Fibroblast of skin of right biceps (primary cell): ENCODE measurements at regions not wholly inside any gene's neighbourhood (a gene's known extent, or its start where the extent isn't known, plus 50 kb on each side); places are given as distances from the start of the nearest gene placed in this dataset.
A peak's percentile ranks its signal among the peaks of the same experiment; 100 is the strongest.
"Not testable (repeated sequence)": the region's sequence is repeated elsewhere in the genome, so short reads cannot be mapped to it uniquely, and the experiment has no call there.

ENCODE experiments used
- DNase-seq: peaks from one replicate; pipeline ENCODE4 v3.0.0-alpha.2; 2013

DNA sequence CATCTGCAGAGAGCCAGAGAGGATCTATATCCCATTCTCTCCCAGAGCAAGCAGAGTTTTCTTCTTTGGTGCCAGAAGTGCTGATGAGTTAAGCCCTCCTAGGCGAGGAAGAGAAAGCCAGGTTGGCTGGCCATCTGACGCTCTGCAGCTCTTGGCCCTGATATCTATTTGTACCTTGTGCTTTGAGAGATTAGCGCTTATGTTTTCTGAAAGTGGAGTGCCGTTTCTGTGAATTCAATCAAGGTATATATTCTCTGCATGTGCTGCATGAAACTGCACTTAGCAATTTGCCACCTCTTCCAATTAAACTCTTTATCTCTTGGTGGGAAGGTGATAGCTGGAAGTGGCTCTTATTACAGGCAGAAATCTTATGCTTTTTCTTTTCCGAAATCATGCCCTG is 177.5 kb downstream of the LPIN1 start:
- no peak for DNase-seq

DNA sequence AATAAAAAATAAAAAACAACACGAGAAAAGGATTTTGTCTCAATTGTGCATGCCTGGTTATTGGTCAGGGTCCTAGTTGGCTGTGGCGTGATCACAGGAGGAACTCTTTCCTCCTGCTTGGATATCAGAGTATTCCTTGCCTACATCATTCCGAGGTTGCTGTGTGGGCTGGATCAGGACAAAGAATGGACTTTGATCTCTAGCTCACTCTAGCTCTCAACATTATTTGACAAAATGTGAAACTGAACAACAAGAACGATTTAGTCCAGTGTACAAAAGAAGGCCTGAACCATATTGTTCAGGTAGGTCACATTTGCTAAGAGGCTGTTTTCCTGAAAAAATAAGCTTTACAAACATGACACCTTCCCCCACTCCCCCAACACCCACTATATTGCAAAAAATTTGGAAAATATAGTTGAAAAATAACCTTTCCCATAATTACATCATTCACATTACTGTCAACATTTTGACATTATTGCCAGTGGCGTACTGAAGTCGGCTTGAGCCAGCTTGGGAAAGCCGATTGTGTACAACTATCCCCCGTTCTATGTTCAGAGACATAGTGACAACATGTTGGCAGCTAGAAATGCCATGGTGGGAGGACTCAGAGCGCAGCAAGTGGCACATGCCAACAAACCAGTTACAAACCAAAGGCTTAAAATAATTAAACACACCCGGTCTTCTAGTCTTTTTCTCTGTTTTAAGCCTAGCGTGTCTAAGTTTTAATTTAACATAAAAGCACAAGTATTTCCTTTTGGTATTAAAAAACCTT is 179.0 kb downstream of the LPIN1 start:
- no peak for DNase-seq

DNA sequence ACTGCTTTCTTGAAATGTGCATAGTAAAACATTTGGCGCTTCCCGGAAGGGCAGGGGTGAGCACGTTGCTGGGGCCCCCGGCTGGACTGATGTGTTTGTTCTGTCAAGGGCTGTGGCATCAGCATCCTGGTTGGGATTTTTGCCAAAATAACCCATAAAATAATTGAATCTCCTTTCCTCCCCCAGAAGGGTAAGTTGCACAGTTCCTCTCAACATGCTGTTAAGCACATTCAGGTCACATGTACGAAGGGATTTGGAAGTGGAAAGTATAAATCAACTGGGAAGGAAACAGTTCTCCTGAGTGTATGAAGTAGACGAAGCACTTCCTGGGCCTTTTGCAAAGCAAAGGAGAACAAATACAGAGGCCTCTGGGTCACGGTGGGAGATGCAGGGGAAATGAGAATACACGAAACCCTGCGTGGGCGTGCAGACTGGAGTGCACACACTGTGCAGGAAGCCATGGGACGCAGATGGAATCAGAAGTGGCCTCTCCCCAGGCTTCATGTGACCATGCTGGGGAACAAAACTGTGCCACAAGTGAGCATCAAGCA is 183.9 kb downstream of the LPIN1 start:
- no peak for DNase-seq

DNA sequence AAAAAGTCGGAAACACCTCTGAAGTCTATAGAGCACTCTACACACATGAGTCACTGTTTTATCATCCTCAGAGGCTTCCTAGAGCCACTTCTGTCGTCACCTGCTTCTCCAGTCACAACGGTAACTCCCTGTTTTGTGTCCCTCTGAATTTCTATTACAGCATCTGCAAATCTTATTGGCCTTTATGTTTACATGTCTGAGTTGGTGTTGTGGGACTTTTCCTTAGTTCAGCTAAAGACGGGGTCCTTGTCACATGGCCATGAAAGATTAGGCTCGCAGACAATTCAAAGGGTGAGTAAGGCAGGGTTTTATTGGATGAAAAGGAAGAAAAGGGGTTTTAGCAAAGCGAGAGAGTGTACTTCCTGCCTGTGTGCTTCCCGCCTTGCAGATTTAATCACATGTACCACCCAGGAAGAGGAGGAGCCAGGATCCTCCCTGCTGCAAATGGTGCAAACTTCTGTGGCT is 185.6 kb downstream of the LPIN1 start:
- DNase-seq = no peak

DNA sequence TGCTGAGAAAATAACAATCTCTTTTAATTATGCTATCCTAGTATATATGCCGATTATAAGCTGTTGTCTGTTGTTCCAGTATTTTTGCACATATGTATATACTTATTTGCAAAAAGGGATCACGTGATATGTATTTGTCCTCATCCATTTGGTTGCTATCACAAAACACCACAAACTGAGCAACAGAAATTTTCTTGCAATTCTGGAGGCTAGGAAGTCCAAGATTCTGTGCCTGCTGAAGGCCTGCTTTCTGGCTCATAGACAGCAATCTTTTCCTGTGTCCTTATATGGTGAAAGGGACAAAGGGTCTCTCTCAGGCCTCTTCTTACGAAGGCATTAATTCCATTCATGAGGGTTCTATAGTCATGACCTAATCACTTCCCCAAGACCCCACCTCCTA is 186.5 kb downstream of the LPIN1 start:
- DNase-seq = no peak

DNA sequence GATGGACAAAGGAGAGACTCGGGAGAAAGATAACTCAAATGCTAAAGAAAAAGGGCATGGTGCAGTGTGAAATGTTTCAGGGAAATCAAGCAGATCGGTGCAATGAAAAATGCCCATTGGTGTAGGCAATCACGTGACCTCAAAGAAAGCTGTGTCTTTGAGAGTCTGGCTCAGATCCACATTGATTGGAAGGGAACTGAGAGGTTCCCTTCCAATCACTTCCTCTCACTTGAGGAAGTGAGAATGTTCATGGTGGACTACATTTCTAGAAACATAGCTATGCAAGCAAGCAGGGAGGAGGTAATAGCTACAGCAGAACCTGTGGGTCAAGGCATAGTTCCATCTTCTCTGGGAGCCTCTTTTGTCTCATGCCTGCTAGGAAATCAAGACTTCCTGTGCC is 187.4 kb downstream of the LPIN1 start:
- DNase-seq = no peak

DNA sequence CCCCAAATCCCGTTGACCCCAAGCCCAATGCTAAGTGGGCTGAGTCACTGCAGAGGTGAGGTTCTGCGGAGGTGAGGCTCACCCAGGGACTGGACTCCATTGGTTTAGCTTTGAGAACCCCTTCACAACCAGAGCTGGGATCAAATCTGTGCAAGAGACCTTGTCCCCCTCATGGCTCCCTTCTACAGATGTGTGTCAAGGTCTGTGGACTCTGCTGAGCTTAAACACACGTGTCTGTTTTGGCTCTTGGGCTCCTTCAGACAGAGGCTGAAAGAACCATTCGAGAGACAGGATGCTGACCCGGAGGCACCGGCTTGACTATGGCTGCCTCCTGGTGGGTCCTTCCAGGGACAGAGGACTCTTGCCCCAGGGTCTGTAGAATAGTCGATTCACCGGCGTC is 190.3 kb downstream of the LPIN1 start:
- DNase-seq = no peak

DNA sequence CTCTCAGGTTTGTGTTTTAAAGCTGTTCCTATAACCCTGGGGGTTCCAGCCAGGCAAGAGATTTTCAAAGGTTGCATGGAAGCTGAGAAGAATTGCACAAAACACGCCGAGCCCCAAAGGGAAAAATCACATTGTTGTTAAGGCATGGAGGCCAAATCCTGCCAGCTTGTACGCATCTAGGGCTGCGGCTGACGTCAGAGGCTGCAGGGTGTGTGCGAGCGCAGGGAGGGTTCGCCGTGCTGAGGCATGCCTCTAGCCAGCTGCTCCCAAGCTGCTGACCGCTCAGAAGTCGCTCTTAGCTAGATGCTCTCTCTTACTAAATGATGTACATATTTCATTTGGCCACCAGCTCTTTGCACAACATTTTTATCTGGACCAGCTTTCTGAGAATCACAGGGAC is 191.8 kb downstream of the LPIN1 start:
- DNase-seq = no peak

DNA sequence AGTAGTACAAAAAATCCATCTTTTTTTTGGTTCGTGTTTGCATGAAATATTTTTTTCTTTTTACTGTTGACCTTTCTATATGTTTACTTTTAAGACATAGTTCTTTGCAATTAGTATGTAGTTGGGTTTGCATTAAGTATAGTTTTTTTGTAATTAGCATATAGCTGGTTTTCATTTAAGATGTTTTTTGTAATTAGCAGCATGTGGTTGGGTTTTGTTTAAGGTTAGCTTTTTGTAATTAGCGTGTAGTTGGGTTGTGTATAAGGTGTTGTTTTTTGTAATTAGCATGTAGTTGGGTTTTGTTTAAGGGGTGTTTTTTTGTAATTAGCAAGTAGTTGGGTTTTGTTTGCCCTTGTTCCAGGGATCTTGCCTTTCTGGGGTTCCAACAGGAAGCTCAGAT is 193.1 kb downstream of the LPIN1 start:
- DNase-seq = no peak

DNA sequence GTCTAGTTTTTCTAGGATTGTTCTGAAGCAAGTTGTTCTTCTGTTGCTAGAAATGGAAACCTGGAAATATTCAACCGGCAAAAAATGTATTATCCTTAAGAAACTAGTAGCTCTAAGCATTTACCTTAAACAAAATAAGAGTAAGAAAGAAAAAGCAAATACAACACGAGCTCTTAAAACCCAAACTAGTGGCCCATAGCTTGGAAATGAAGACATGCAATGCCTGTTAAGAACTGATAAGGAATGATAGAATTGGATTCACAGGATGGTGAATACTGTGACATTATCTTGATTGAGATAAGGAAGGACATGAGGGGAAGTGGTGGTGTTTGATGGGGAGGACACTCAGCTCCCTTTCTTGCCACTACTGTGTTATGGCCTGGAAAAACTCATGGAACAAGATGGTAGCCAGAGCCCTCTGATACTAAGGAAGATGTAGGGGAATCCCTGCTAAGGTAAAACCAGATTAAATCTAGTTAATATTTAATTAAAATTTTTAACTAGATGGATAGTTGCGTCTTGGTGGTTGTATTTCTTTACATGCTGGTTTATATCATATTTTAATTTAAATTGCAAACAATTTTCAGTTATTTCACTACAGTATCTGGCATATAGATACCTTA is 193.8 kb downstream of the LPIN1 start:
- no peak for DNase-seq

DNA sequence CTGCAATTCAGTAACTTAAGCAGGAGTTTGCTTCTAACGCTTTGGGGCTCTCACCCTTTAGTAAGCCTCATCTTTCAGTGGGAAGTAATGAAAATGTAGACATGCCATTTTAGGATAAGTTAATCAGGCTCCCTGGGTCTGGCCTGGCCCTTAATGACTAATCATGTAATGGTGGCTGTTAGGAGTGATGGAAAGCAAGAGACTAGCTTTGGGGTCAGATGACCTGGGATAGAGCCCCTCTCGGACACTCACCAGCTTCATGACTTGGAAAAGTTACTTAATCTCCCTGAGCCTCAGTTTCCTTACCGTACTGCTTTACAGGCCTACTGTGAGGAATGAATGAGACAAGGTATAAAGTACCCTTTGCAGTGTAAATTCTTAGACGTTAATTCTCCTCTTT is 194.4 kb downstream of the LPIN1 start:
- no peak for DNase-seq

DNA sequence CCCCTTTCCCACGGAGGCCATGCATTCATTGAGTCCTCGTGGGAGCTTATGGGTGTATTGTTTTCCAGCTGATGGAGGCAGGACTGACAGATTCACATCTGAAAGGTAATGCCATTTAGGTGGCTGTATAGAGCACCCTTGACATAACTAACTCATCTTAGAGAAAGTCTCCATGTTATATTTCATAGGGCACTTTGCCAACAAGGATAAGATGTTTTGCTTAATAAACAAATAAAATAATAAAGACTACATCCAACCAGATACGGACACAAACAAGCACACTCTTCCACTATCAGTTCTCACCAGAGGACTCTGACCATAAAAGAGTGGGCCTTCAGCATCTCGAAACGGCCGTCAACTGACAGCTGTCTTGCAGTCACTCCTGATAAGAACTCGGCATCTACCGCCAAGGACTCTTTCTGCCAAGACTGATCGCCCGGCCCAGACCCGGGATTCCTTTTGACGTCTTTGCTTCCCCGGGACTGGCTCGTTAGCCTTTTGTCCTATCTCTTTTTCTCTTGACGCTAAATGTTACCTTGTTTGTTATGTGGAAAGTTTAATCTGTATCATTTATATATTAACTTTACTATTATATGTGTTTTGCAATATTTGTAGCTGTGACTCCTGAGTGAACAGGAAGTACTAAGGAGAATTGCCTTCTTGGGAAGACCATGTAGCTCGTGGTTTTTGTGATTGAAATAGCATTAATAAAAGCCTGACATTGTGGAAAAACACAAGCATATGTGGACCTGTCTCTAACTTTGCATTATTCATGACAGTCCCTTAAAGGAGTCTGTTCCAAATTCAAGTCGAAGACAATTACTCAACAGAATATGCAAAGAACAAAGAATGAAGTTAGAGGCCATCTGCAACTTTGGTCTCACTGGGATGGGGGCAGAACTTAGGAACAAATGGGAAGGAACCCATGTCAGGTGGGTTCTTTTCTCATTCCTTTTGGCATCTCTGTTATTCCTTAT is 195.1 kb downstream of the LPIN1 start:
- no peak for DNase-seq

DNA sequence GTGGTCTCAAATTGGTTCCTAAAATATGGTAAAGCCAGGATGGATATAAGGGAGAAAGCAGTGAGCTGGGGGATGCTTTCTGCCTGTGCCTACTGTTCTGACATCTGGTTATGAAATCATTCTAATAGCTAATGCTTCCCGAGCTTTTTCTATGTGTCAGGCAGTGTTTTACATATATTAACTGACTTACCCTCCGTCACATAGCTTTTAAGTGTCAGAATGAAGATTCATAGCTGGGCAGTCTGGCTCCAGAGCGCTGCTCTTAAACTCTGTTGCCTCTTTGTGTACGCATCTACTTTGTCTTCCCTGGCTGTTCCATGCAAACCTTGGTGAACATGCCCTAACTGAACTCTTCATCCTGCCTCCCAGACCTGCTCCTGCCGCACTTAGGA is 195.7 kb downstream of the LPIN1 start:
- no peak for DNase-seq

DNA sequence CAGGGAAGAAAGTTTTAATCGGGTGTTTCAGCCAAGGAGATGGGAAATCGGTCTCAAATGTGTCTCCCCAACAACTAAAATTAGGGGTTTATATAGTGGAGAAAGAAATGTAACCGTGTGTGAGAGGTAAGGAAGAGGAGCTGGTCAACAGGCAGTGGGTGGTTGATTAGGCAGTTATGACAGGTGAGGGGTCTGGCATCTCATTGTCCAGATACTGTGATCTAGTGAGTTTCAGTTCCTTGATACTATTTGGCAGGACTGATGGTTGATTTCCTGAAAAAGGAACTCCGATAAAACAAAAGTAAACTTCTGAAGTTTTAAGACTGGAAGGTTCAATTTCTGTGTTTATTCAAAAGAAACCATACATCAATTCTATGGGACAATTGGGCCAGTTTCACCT is 197.9 kb downstream of the LPIN1 start:
- DNase-seq = no peak

DNA sequence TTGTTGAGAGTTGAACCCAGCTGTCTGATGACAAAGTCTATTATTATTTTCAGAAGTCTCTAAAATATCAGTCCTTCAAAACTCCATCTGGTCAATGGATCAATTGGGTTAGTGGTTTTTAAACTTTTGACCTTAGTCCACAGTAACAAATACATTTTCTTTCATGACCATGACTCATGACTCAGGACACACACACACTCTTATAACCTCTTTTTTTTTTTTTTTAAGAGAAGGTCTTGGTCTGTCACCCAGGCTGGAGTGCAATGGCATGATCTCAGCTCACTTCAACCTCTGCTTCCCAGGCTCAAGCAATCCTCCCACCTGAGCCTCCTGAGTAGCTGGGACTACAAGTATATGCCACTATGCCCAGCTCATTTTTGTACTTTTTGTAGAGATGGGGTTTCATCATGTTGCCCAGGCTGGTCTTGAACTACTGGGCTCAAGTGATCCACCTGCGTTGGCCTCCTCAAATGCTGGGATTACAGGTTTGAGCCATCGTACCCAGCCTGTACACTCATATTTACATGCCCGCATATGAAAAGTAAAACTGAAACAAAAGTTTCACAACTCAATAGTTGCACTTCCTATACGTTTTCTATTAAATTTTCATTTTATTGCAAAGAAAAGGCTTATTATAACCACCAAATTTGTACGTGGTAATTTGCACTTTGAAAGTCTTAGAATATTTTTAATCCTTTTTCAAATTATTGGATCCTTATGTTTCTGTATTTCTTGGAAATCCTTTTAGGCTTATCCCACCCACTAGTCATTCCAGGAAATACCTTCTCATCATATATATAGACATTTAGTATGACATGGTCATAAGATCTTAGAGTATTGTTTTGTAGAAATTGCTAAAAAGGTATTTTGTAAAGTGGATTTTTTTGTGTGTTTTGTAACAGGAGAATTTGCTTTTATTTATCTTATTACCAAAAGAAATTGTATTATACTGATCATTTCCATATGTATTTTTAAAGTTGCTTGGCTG is 199.0 kb downstream of the LPIN1 start:
- DNase-seq = no peak

DNA sequence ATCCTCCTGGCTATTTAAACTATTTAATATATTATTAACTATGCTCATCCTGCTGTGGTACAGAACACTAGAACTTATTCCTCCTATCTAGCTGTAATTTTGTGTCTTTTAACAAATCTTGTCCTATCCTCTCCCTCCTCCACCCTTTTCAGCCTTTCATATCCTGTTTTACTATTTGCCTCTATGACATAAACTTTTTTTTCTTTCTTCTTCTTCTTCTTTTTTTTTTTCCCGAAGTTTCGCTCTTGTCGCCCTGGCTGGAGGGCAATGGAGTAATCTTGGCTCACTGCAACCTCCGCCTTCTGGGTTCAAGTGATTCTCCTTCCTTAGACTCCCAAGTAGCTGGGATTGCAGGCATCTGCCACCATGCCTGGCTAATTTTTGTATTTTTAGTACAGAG is 201.5 kb downstream of the LPIN1 start:
- DNase-seq = no peak

DNA sequence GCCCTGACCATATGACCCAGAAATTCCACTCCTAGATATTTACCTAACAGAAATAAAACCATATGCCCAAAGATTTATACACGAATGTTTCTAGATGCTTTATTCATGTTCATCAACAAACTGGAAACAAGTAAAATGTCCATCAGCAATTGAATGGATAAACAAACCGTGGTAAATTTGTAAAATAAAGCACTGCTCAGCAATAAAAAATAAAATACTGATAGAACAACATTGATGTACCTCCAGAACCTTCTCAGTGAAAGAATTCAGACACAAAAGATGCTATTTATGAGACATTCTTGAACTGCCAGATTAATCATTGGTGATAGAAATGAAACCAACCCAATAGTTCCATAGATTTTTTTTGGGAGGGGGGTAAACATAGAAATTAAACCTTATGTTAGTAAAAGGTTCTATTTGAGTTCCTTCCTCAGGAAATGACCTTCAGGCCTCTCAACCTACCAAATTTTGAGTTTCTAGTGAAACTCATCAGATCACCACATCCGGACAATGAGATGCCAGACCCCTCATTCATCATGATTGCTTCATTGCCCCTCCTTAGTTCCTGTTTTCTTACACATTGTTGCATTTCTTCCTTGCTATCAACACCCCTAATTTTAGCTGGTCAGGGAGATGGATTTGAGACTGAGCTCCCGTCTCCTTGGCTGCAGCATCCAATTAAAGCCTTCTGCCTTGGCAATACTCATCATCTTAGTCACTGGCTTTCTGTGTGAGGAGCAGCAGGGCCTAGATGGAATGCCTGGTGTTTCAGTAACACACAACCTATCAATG is 203.5 kb downstream of the LPIN1 start:
- DNase-seq = peak; percentile 63

DNA sequence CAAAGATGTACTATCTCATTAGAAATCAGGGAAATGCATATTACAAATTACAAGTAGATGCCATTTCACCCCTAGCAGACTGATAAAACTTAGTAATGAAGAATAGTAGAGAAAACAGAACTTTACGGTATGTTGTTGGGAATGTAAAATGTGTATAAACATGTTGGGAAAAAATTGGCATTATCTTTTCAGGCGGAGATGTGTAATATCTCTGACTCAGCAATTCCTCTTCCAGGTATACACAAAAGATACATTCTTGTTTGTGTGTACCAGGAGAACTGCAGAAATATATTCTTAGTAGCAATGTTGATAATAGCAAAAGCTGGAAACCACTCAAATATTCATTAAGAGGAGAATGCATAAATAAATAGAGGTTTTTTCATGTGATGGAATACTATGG is 204.5 kb downstream of the LPIN1 start:
- DNase-seq = no peak

DNA sequence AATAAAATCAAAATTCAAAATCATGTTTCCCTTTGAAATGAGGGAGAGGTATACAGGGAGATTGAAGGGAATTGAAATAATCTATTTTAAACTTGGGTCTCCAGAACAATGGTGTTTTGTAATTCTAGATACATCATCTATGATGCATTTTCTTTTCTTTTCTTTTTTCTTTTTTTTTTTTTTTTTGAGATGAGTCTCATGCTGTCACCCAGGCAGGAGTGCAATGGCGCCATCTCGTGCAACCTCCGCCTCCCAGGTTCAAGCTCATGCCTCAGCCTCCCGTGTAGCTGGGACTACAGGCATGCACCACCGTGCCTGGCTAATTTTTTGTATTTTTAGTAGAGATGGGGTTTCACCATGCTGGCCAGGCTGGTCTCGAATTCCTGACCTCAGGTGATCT is 205.1 kb downstream of the LPIN1 start:
- not testable (repeated sequence) for DNase-seq

DNA sequence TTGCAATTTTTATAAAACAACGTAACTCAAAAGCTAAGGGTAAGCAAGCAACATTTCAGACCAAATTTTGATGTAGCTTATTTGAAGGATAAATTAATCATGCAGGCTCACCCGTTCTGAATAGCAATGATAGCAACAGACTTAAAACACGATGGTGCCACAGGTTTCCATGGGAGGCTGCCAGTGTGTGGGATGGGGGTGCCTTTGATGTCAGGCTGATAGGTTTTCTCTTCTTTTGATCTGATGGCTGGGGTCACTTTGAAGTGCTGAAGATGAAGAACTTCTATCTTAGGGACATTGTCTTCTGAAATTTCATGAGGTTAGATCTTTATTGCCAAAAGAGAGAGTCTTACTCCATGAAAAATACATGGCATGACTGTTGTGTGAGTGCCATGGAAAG is 206.8 kb downstream of the LPIN1 start:
- DNase-seq = no peak

DNA sequence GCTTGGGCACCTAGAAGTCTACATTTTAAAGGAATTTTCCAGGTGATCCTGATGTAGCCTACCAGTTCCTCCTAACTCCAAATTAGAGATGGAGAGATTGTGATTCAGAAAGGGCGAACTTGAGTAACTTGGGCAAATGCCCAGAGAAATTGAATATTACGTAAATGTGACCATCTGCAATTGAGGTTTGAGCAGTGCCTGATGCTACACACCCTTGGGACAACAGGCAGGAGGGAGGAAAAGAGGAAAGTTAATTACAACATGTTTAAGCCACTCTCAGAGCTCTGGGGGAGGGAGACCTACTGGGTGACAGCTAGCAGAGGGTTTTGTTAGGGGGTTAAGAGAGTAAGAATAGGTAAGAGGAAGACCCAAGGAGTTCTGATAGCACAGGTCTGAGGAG is 208.9 kb downstream of the LPIN1 start:
- peak; percentile 13 for DNase-seq
